ENCODE measurements at regions not wholly inside any gene's neighbourhood (a gene's known extent, or its start where the extent isn't known, plus 50 kb on each side); places are given as distances from the start of the nearest gene placed in this dataset.
A peak's percentile ranks its signal among the peaks of the same experiment; 100 is the strongest.

- CTCF ChIA-PET = interaction anchor here (0.9 to 1.3 kb wide), 4 partner anchors 22 to 194 kb away, joined by 3 to 5 read pairs (median 4); no protein-coding TSS in a partner anchor
- DNase-seq = no peak
- BruUV-seq (replicated peaks) = no TSS peak
- no peaks in the 10 kb centered on the region for H3K36me3 Mint-ChIP-seq (ENCODE audit: insufficient read depth, unreplicated experiment)
- H3K4me3 Mint-ChIP-seq (ENCODE audit: low read depth, unreplicated experiment) = no peak overlapping the region
- peaks cover 21% of the 10 kb centered on the region for H3K4me1 Mint-ChIP-seq (ENCODE audit: low read depth, unreplicated experiment)
- intact Hi-C loops (cut with micrococcal nuclease; ENCODE audit: unreplicated experiment) = no loop called here
- TF ChIP-seq CTCF (IDR thresholded peaks at IDR 0.05; ENCODE audit: unreplicated experiment) = no peak
- no peak overlapping the region for H3K27ac Mint-ChIP-seq (ENCODE audit: unreplicated experiment)
- no peaks in the 10 kb centered on the region for H3K27me3 Mint-ChIP-seq (ENCODE audit: unreplicated experiment)
- no peaks in the 10 kb centered on the region for H3K9me3 Mint-ChIP-seq (ENCODE audit: low read depth, unreplicated experiment)
Measured at GRCh38 chr2:38509947-38510326, 92.8 kb downstream of the HNRNPLL start.

DNA sequence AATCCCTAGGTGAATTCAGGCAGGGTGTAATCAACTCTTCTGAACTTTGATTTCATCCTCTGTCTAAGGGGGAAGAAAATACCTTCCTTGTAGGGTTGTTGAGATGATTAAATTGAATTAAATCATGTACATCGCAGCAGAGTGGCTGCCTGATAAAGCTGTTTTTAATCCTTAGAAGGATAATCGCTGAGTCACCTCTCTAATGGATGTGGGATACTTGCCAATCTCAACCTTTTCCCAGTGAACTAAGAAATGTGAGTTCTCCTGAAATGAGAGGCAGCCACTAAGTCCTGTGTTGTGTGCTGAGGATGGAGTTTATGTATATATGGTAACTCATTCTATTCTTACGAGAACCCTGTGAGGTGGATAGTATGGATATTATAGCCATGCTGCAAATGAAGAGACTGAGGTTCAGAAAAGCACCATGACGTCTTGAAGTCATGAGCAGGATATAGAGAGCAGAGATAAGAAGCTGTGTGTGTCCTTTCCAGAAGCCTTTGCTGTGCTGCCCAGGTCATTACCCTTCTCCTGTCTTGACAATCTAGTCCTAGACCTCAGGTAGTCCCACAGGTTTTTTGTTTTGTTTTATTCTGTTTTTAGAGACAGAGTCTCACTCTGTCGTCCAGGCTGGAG is 93.3 kb downstream of the HNRNPLL start:
- Mint-ChIP-seq H3K27me3 (ENCODE audit: unreplicated experiment) (no peaks in the 10 kb centered on the region), H3K4me1 (ENCODE audit: low read depth, unreplicated experiment) (peaks cover 21% of the 10 kb centered on the region), H3K36me3 (ENCODE audit: insufficient read depth, unreplicated experiment) (no peaks in the 10 kb centered on the region), H3K4me3 (ENCODE audit: low read depth, unreplicated experiment) (no peak overlapping the region), H3K9me3 (ENCODE audit: low read depth, unreplicated experiment) (no peaks in the 10 kb centered on the region), H3K27ac (ENCODE audit: unreplicated experiment) (no peak overlapping the region)
- DNase-seq = no peak
- no peak for TF ChIP-seq CTCF (IDR thresholded peaks at IDR 0.05; ENCODE audit: unreplicated experiment)
- intact Hi-C loops (cut with micrococcal nuclease; ENCODE audit: unreplicated experiment) = no loop called here
- no TSS peak for BruUV-seq (replicated peaks)
- CTCF ChIA-PET = interaction anchor here (0.9 to 1.6 kb wide), 5 partner anchors 22 to 194 kb away, joined by 3 to 8 read pairs (median 4); no protein-coding TSS in a partner anchor

- Mint-ChIP-seq H3K4me1 (ENCODE audit: low read depth, unreplicated experiment) (peaks cover 21% of the 10 kb centered on the region), H3K4me3 (ENCODE audit: low read depth, unreplicated experiment) (no peak overlapping the region), H3K36me3 (ENCODE audit: insufficient read depth, unreplicated experiment) (no peaks in the 10 kb centered on the region), H3K27me3 (ENCODE audit: unreplicated experiment) (no peaks in the 10 kb centered on the region), H3K9me3 (ENCODE audit: low read depth, unreplicated experiment) (no peaks in the 10 kb centered on the region), H3K27ac (ENCODE audit: unreplicated experiment) (no peak overlapping the region)
- intact Hi-C loops (cut with micrococcal nuclease; ENCODE audit: unreplicated experiment) = loop anchor here (1.0 kb wide), 2 partner anchors 133 to 193 kb away; no protein-coding TSS in a partner anchor
- DNase-seq = peak; percentile 86
- BruUV-seq (replicated peaks) = no TSS peak
- peak; percentile 46 for TF ChIP-seq CTCF (IDR thresholded peaks at IDR 0.05; ENCODE audit: unreplicated experiment)
- CTCF ChIA-PET = interaction anchor here (0.5 to 1.6 kb wide), 13 partner anchors 38 to 234 kb away, joined by 3 to 13 read pairs (median 4); no protein-coding TSS in a partner anchor
Measured at GRCh38 chr2:38508311-38509039, 94.3 kb downstream of the HNRNPLL start.

- CTCF ChIA-PET = interaction anchor here (0.5 to 1.6 kb wide), 11 partner anchors 37 to 233 kb away, joined by 3 to 13 read pairs (median 4); no protein-coding TSS in a partner anchor
- Mint-ChIP-seq H3K27me3 (ENCODE audit: unreplicated experiment) (no peaks in the 10 kb centered on the region), H3K4me3 (ENCODE audit: low read depth, unreplicated experiment) (no peak overlapping the region), H3K9me3 (ENCODE audit: low read depth, unreplicated experiment) (no peaks in the 10 kb centered on the region), H3K4me1 (ENCODE audit: low read depth, unreplicated experiment) (peaks cover 21% of the 10 kb centered on the region), H3K27ac (ENCODE audit: unreplicated experiment) (no peak overlapping the region), H3K36me3 (ENCODE audit: insufficient read depth, unreplicated experiment) (no peaks in the 10 kb centered on the region)
- no peak for DNase-seq
- no TSS peak for BruUV-seq (replicated peaks)
- intact Hi-C loops (cut with micrococcal nuclease; ENCODE audit: unreplicated experiment) = loop anchor here (1.0 kb wide), 2 partner anchors 132 to 192 kb away; no protein-coding TSS in a partner anchor
- no peak for TF ChIP-seq CTCF (IDR thresholded peaks at IDR 0.05; ENCODE audit: unreplicated experiment)
Measured at GRCh38 chr2:38507712-38508111, 95.0 kb downstream of the HNRNPLL start.

Data from Calu3 (cell line).